Ascending aorta (tissue), 2 donors: ENCODE measurements at regions not wholly inside any gene's neighbourhood (a gene's known extent, or its start where the extent isn't known, plus 50 kb on each side); places are given as distances from the start of the nearest gene placed in this dataset.

Experiments used
- DNase-seq, 2 donors: peaks; one replicate each; pipeline ENCODE4 v3.0.0-alpha.2; 2019; ENCODE audit warnings: low spot score in 2 of 2
- H3K27ac ChIP-seq, 2 donors: fragments of 200-600 bp; sonication (generic); one replicate each; pipeline ENCODE4 v1.5.1; 2016 to 2017; ENCODE audit warnings: mild to moderate bottlenecking in 1 of 2
- H3K27me3 ChIP-seq: fragments of 200-600 bp; sonication (generic); one replicate; pipeline ENCODE4 v1.5.1; 2017
- H3K36me3 ChIP-seq, 2 donors: fragments of 200-600 bp; sonication (generic); one replicate each; pipeline ENCODE4 v1.5.1; 2016
- H3K4me1 ChIP-seq, 2 donors: fragments of 200-600 bp; sonication (generic); one replicate each; pipeline ENCODE4 v1.5.1; 2016 to 2017; ENCODE audit warnings: mild to moderate bottlenecking in 1 of 2
- H3K4me3 ChIP-seq, 2 donors: fragments of 200-600 bp; sonication (generic); one replicate each; pipeline ENCODE4 v1.5.1; 2016 to 2017; ENCODE audit warnings: mild to moderate bottlenecking in 1 of 2
- H3K9me3 ChIP-seq, 2 donors: fragments of 200-600 bp; sonication (generic); one replicate each; pipeline ENCODE4 v1.5.1; 2016
- intact Hi-C: fragments of 100-400 bp; cut with DNase I; formaldehyde crosslinking; loops from one replicate; pipeline ENCODE4 v1.15.1; 2023
- TF ChIP-seq, protein P1 (sequence below), 3 experiments: fragments of 200-600 bp in 2 of 3; fragments of 450-650 bp in 1 of 3; sonication (generic) in 2 of 3; IDR thresholded peaks; one replicate each; pipeline ENCODE4 v1.5.1; 2016 to 2019; ENCODE audit warnings: antibody characterized with exemption in 3 of 3, mild to moderate bottlenecking in 1 of 3, moderate library complexity in 1 of 3

- H3K27ac ChIP-seq, result no peak overlapping the region
- no peaks in the 10 kb centered on the region for H3K4me1 ChIP-seq
- H3K4me3 ChIP-seq, result no peak overlapping the region
- H3K36me3 ChIP-seq, result no peaks in the 10 kb centered on the region
- H3K9me3 ChIP-seq, result no peaks in the 10 kb centered on the region
- TF ChIP-seq, protein P1, sequence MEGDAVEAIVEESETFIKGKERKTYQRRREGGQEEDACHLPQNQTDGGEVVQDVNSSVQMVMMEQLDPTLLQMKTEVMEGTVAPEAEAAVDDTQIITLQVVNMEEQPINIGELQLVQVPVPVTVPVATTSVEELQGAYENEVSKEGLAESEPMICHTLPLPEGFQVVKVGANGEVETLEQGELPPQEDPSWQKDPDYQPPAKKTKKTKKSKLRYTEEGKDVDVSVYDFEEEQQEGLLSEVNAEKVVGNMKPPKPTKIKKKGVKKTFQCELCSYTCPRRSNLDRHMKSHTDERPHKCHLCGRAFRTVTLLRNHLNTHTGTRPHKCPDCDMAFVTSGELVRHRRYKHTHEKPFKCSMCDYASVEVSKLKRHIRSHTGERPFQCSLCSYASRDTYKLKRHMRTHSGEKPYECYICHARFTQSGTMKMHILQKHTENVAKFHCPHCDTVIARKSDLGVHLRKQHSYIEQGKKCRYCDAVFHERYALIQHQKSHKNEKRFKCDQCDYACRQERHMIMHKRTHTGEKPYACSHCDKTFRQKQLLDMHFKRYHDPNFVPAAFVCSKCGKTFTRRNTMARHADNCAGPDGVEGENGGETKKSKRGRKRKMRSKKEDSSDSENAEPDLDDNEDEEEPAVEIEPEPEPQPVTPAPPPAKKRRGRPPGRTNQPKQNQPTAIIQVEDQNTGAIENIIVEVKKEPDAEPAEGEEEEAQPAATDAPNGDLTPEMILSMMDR (IDR thresholded peaks at IDR 0.05), result no peak
- peak in 1 of 2 donors; percentile 52 for DNase-seq
- no peaks in the 10 kb centered on the region for H3K27me3 ChIP-seq
- intact Hi-C loops, result no loop called here
These were observed 177.2 kb downstream of the TMEM132E start for GRCh38 chr17:34756637-34757021.

DNA sequence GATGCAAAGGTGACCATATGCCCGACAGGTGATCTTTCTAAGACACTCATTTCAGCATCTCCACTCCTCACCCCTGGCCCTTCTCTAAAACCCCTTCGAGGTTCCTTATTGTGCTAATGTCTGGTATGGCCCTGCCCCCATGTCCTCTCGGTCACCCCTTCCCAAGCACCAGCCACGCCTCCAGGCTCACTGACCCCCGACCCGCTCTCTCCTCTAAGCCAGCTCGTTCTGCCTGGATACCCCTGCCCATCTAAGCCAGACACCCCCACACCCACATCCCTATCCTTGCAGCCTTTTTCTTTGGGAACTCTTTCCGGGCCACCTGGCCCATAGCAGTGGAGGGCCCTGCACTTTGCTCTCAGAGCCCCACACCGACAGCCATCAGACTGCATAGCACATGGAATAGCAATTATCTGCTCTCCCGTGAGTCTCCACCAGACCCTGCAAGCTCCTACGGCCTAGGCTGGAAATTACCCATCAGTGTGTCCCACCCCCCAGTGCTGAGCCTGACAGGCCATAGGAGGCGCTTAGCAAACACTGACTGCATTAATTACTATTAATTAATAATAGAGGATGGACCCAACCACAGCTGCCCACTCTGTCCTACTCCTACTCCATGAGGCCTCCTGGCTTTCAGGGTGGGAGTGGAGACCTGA, 176.7 kb downstream of the TMEM132E start:
- no peak overlapping the region for H3K27ac ChIP-seq
- H3K4me3 ChIP-seq, result no peak overlapping the region
- TF ChIP-seq, protein P1 (IDR thresholded peaks at IDR 0.05), result no peak
- no peaks in the 10 kb centered on the region for H3K27me3 ChIP-seq
- DNase-seq, result peak in 1 of 2 donors; percentile 54
- intact Hi-C loops, result no loop called here
- H3K9me3 ChIP-seq, result no peaks in the 10 kb centered on the region
- no peaks in the 10 kb centered on the region for H3K4me1 ChIP-seq
- no peaks in the 10 kb centered on the region for H3K36me3 ChIP-seq

DNA sequence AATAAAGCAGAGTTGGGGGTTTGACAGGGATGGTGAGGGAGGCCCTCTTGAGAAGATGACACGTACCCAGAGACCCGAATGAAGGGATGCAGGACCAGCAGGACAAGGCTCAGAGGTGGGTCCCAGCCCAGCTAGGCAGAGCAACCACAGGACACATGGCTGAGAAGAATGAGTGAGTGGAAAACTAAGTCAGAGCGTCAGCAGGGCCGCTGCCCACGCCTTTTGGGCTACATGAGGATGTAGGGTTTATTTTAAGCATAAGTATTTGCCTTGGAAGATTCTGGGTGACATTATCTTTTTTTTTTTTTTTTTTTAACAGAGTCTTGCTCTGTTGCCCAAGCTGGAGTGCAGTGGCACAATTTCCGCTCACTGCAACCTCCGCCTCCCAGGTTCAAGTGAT, 176.0 kb downstream of the TMEM132E start:
- Histone ChIP-seq H3K9me3 (no peaks in the 10 kb centered on the region), H3K4me1 (no peaks in the 10 kb centered on the region), H3K36me3 (no peaks in the 10 kb centered on the region), H3K27ac (no peak overlapping the region), H3K27me3 (no peaks in the 10 kb centered on the region), H3K4me3 (no peak overlapping the region)
- intact Hi-C loops, result no loop called here
- TF ChIP-seq, protein P1 (IDR thresholded peaks at IDR 0.05), result no peak
- DNase-seq, result peak in 1 of 2 donors; percentile 44

DNA sequence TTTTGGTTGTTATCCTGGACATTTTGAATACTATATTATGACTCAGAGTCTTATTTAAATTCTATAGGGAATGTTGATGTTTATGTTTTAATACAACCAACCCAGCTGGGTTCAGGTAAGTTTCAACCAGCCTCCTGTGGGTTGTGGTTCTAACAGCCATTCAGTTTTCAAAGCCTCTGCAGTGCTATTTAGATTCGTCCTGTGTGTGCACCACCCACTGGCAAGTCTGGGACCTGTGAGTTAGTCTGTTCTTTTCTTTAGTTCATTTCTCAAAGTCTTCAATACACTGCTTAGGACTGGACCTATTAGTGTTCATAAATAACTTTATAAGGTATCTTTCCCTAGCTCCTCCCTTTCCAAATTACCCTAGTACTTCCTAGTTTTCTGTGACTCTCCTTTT, 170.6 kb downstream of the TMEM132E start:
- H3K27ac ChIP-seq, result no peak overlapping the region
- H3K4me1 ChIP-seq, result no peaks in the 10 kb centered on the region
- no peak overlapping the region for H3K4me3 ChIP-seq
- H3K9me3 ChIP-seq, result no peaks in the 10 kb centered on the region
- no peaks in the 10 kb centered on the region for H3K36me3 ChIP-seq
- TF ChIP-seq, protein P1 (IDR thresholded peaks at IDR 0.05), result no peak
- H3K27me3 ChIP-seq, result no peaks in the 10 kb centered on the region
- DNase-seq, result no peak
- intact Hi-C loops, result no loop called here

GRCh38 chr17:34741967-34742366, 162.6 kb downstream of the TMEM132E start:
- no peak overlapping the region for H3K4me3 ChIP-seq
- intact Hi-C loops, result no loop called here
- H3K27ac ChIP-seq, result no peak overlapping the region
- DNase-seq, result peak in 1 of 2 donors; percentile 19
- H3K9me3 ChIP-seq, result no peaks in the 10 kb centered on the region
- H3K4me1 ChIP-seq, result no peaks in the 10 kb centered on the region
- no peaks in the 10 kb centered on the region for H3K36me3 ChIP-seq
- H3K27me3 ChIP-seq, result no peaks in the 10 kb centered on the region
- TF ChIP-seq, protein P1 (IDR thresholded peaks at IDR 0.05), result no peak
